NT2/D1 (cell line): ENCODE measurements at regions not wholly inside any gene's neighbourhood (a gene's known extent, or its start where the extent isn't known, plus 50 kb on each side); places are given as distances from the start of the nearest gene placed in this dataset.

ENCODE experiments used
- DNase-seq: peaks from one replicate; pipeline ENCODE4 v3.0.0-alpha.2; 2011; ENCODE audit warnings: low read depth, low spot score
- H3K27me3 ChIP-seq: 2 replicates; pipeline ENCODE4 v1.6.0; 2011; ENCODE audit warnings: mild to moderate bottlenecking; ENCODE audit not compliant: insufficient read length, insufficient read depth
- H3K36me3 ChIP-seq: 2 replicates; pipeline ENCODE4 v1.6.1; 2011; ENCODE audit warnings: mild to moderate bottlenecking, low read length, mixed read lengths; ENCODE audit not compliant: insufficient read depth, insufficient read length
- H3K4me1 ChIP-seq: 2 replicates; pipeline ENCODE4 v1.5.1; 2011; ENCODE audit not compliant: insufficient read depth, insufficient read length
- H3K4me3 ChIP-seq: 2 replicates; pipeline ENCODE4 v1.5.1; 2011; ENCODE audit warnings: low read depth; ENCODE audit not compliant: insufficient read length
- H3K9ac ChIP-seq: 2 replicates; pipeline ENCODE4 v1.6.0; 2011; ENCODE audit warnings: low read depth; ENCODE audit not compliant: insufficient read length
- H3K9me3 ChIP-seq: 2 replicates; pipeline ENCODE4 v1.5.1; 2011; ENCODE audit warnings: mild to moderate bottlenecking, low read length; ENCODE audit not compliant: insufficient read depth
- SUZ12 ChIP-seq: IDR thresholded peaks from 2 replicates; pipeline ENCODE4 v1.6.1; 2011; ENCODE audit not compliant: insufficient read length, insufficient read depth; ENCODE audit errors: extremely low read depth
- YY1 ChIP-seq: IDR thresholded peaks from 2 replicates; pipeline ENCODE4 v1.6.1; 2011; ENCODE audit not compliant: insufficient read length, insufficient read depth
- ZNF274 ChIP-seq: IDR thresholded peaks from 2 replicates; pipeline ENCODE4 v1.6.1; 2011; ENCODE audit warnings: mild to moderate bottlenecking, low read depth, low read length

DNA sequence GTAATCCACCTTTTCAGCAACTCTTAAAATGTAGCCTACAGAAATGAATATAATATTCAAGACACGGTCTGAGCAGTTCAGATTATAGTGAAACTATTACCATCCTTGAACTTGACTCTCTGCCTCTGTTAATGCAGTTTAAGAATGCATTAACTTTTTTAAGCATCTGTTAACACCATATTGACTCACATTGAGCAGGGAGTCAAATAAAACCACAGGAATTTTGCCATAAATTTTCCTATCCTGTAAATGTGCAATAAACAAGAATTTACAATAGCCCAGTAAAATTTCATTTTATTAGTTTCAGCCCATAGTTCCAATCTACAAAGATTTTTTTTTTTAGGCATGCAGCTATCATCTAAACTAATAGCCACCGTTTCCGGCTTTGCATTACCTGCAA lies 239.2 kb upstream of the DEFB112 start:
- no peaks in the 10 kb centered on the region for H3K9me3 ChIP-seq
- no peaks in the 10 kb centered on the region for H3K27me3 ChIP-seq
- no peak overlapping the region for H3K9ac ChIP-seq
- no peak for DNase-seq
- no peak overlapping the region for H3K4me3 ChIP-seq
- no peaks in the 10 kb centered on the region for H3K36me3 ChIP-seq
- TF ChIP-seq SUZ12 = no peak
- TF ChIP-seq ZNF274 = no peak
- TF ChIP-seq YY1 = no peak
- no peaks in the 10 kb centered on the region for H3K4me1 ChIP-seq

GRCh38 chr6:50289366-50289765 lies 239.6 kb upstream of the DEFB112 start:
- DNase-seq = no peak
- TF ChIP-seq SUZ12 (no peak), YY1 (no peak), ZNF274 (no peak)
- no peaks in the 10 kb centered on the region for H3K4me1 ChIP-seq
- no peak overlapping the region for H3K4me3 ChIP-seq
- no peaks in the 10 kb centered on the region for H3K9me3 ChIP-seq
- no peaks in the 10 kb centered on the region for H3K27me3 ChIP-seq
- no peak overlapping the region for H3K9ac ChIP-seq
- H3K36me3 ChIP-seq = no peaks in the 10 kb centered on the region

- Histone ChIP-seq H3K36me3 (no peaks in the 10 kb centered on the region), H3K9me3 (no peaks in the 10 kb centered on the region), H3K4me1 (no peaks in the 10 kb centered on the region), H3K4me3 (no peak overlapping the region), H3K27me3 (no peaks in the 10 kb centered on the region), H3K9ac (no peak overlapping the region)
- DNase-seq = no peak
- no peak for TF ChIP-seq SUZ12
- TF ChIP-seq YY1 = no peak
- no peak for TF ChIP-seq ZNF274
Observed at GRCh38 chr6:50301307-50301706, 251.6 kb upstream of the DEFB112 start.

DNA sequence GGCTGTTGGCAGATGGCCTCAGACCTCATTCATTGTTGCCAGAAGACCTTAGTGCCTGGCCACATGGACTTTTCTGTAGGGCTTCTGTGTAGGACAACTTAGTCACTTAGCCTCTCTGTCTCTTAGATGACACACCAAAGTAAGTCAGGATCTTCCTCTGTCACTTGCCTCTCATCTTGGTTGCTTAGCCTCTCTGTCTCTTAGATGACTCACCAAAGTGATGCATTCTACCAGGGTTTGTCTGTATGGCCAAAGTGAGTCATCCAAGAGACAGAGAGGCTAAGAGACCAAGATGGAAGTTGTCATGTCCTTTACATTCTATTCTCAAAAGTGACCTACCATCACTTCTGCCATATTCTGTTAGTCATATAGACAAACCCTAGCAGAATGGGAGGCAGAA lies 255.9 kb upstream of the DEFB112 start:
- Histone ChIP-seq H3K4me3 (no peak overlapping the region), H3K9ac (no peak overlapping the region), H3K36me3 (no peaks in the 10 kb centered on the region), H3K4me1 (no peaks in the 10 kb centered on the region), H3K9me3 (no peaks in the 10 kb centered on the region), H3K27me3 (no peaks in the 10 kb centered on the region)
- no peak for DNase-seq
- TF ChIP-seq YY1 = no peak
- no peak for TF ChIP-seq ZNF274
- no peak for TF ChIP-seq SUZ12

DNA sequence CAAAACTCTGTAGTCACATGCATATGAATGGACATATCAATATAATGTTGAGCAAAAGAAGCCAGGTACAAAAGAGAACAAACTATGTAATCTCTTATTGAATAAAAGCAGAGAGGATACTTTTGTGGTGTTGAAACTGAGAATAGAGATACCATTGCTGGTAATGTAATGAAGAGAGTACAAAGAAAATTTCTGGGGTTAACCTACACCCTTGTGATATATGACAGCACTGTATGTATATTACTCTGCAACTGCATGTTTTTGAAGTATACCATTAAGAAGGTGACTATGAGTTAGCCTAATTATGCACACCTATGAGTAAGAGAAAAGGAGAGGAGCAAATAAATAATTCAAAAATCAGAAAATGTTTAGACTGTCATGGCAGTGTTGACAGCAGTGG lies 268.8 kb upstream of the DEFB112 start:
- no peak for DNase-seq
- Histone ChIP-seq H3K9ac (no peak overlapping the region), H3K9me3 (no peaks in the 10 kb centered on the region), H3K36me3 (no peaks in the 10 kb centered on the region), H3K4me3 (no peak overlapping the region), H3K27me3 (no peaks in the 10 kb centered on the region), H3K4me1 (no peaks in the 10 kb centered on the region)
- no peak for TF ChIP-seq YY1
- no peak for TF ChIP-seq ZNF274
- TF ChIP-seq SUZ12 = no peak

GRCh38 chr6:50330347-50330746 lies 280.6 kb upstream of the DEFB112 start:
- no peak overlapping the region for H3K4me3 ChIP-seq
- H3K4me1 ChIP-seq = no peaks in the 10 kb centered on the region
- no peaks in the 10 kb centered on the region for H3K27me3 ChIP-seq
- H3K36me3 ChIP-seq = no peaks in the 10 kb centered on the region
- H3K9ac ChIP-seq = no peak overlapping the region
- H3K9me3 ChIP-seq = no peaks in the 10 kb centered on the region; the same call in 1 of the 2 replicates
- TF ChIP-seq YY1 (no peak), ZNF274 (no peak), SUZ12 (no peak)
- no peak for DNase-seq

DNA sequence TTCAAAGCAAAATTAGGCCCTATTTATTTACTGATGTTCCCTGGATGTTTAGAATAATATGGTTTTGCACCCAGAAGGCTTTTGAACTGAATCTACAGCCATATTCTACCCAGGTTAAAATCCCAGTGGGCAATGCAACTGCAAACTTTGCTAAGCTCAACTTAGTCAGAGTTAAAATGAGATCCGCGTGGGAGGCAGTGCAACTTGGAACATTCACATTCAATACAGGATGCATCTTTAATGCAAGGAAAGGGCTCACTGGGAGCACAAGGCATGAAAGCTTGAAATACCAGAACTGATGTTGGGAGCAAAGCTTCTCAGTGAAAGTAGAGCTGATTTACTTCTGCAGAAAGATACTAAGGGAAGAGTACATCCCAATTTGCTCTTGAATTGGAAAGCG lies 281.2 kb upstream of the DEFB112 start:
- Histone ChIP-seq H3K9me3 (no peaks in the 10 kb centered on the region), H3K4me3 (no peak overlapping the region), H3K9ac (no peak overlapping the region), H3K36me3 (no peaks in the 10 kb centered on the region), H3K27me3 (no peaks in the 10 kb centered on the region), H3K4me1 (no peaks in the 10 kb centered on the region)
- no peak for DNase-seq
- no peak for TF ChIP-seq SUZ12
- no peak for TF ChIP-seq ZNF274
- TF ChIP-seq YY1 = no peak

DNA sequence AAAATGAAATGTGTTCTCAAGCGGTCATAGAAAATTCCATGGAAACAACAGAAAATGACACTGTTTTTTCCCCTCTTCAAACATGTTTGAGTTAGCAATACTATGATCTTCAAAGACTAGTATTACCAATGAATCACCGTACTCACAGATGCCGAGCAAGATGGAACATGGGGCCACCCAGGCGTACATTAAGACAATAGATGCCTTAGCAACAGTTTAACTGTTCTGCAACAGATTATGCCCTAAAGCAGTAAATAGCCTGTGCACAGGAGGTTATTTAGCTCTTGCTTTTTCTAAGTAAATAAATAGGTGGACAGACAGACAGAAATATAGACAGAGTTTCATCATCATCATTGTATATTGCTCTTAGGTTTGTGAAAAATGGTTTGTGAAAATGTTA lies 284.0 kb upstream of the DEFB112 start:
- TF ChIP-seq SUZ12 (no peak), ZNF274 (no peak), YY1 (no peak)
- no peaks in the 10 kb centered on the region for H3K36me3 ChIP-seq
- H3K4me3 ChIP-seq = no peak overlapping the region
- DNase-seq = no peak
- H3K9ac ChIP-seq = no peak overlapping the region
- no peaks in the 10 kb centered on the region for H3K4me1 ChIP-seq
- H3K27me3 ChIP-seq = no peaks in the 10 kb centered on the region
- no peaks in the 10 kb centered on the region for H3K9me3 ChIP-seq
